HG02759 (cell line): ENCODE measurements at regions not wholly inside any gene's neighbourhood (a gene's known extent, or its start where the extent isn't known, plus 50 kb on each side); places are given as distances from the start of the nearest gene placed in this dataset.

Experiments
- ATAC-seq: cut with Tn5 transposase; IDR thresholded peaks from one replicate; pipeline ENCODE4 v1.9.1; 2021; ENCODE audit warnings: mild to moderate bottlenecking, moderate library complexity; ENCODE audit not compliant: unreplicated experiment

DNA sequence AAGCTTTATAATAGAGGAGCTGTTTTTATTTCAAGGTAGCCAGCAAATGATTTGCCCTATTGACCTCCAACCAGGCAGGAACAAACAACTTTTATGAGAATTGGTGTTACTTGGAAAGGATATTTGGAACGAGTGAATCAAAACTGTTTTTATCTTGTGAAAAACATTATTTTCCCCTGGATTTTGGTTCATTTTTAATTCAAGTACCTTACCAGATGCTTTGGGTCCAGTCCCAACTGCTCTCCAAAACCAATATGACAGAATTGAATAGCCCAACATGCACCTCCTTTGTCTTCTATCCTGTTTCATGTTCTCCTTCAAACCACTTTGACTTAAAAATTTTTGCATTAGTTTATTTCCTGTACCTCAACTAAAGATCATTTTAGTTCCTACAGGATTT lies 178.6 kb upstream of the RBMS1 start:
- ATAC-seq, result no peak

DNA sequence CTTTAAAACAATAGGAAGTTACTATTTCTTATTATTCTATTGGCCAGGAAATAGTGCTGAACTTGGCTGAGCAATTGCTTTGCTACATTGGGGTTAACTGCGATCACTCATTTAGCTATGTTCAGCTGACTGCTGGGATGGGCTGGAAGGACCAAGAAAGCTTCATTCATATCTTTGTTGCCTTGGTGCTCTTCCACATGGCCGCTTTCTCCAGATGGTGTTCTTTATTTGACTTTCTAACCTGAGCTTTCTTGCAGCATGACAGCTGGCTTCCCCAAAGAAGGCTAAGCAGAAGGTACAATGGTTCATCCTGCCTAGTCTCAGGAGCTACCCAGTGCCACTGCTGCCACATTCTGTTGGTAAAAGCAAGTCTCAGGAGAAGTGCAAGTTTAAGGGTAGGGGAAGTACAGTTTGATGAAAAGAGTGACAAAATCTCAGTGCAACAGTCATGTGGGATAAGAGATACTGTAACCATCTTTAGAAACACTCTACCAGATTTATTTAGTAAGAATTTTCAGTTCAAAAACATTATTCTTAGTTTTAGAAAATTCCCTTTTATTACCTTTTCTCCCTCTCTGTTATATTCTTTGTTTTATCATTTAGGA lies 180.6 kb upstream of the RBMS1 start:
- ATAC-seq, result no peak

DNA sequence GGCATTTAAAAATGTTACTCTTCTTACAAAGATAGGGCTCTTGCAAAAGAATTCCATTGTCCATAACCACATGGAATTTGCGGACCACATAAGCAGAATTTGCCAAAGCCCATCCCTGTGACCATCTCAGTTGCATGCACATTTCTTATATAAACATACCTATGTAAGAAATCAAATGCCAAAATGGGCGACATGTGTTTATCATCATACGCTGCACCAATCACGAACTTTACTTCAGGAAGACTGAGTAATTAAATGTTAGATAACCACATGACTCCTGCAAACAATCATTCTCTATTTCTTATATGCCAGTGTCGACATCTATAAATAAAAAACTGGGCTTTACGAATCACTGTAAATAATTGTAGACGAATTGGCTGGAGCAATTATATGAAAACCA lies 186.1 kb upstream of the RBMS1 start:
- no peak for ATAC-seq

DNA sequence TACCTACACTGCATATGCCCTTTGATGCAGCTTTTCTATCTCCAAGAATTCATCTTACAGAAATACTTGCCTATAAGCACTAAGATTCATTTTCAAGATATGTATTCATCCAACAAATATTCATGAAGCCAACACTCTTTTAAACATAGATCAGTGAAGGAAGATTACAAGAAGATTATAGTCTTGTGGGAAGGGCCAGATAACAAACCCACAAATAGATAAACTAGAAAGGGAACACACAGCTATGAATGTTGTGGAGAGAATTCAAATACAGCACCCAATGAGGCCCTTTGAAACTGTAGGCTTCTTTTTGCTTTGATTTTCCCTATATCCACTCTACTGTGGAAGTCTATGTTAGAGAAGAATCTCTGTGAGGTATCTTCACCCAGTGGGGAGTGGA lies 186.7 kb upstream of the RBMS1 start:
- no peak for ATAC-seq

DNA sequence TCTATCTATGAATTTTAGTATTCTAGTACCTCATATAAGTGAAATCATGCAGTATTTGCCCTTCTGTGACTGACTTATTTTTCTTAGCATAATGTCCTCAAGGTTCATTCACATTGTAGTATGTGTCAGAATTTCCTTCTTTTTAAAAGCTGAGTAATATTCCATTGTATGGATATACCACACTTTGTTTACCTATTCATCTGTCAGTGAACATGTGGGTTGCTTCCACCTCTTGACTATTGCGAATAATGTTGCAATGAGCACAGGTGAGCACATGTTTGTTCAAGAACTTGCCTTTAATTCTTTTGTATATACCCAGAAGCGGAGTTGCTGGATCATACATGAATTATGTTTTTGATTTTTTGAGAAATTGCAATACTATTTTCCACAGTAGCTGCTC lies 187.4 kb upstream of the RBMS1 start:
- no peak for ATAC-seq

DNA sequence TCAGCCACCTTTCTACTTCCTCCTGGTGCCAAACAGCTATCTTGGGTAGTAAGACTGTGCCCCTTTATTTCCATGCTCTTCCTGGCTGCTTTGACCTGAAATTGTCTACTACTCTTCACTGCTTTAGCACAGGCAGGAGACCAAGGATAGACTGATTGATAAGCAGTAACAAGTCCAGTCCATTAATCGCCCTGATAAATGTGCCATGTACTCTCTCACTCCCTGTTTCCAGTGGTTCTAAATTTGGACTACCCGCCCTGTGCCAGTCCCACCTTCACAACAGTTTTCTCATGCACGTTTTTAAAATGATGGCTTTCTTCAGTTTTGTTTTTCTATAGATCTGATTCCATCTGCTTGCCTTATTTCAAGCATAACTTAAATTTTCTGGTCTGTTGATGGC lies 189.6 kb upstream of the RBMS1 start:
- ATAC-seq, result no peak

DNA sequence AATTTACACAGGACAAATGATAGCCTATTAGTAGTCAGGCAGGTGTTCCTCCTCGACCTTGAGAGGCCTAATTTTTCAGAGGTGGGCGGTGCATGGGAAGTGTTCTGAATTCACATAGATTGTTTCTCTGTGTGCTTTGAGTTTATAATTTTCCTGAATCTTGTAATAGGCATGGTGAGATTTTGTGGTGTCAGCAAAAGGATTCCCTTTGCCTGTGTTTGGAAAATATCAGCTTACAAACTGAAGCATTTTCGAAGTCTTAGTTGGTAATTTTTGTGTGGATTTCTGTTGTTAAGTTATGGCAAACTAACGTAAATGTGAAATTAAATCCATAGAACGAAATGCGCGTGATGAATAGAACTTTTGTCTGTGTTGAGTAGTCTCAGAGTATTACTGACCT lies 194.0 kb upstream of the RBMS1 start:
- ATAC-seq, result no peak

DNA sequence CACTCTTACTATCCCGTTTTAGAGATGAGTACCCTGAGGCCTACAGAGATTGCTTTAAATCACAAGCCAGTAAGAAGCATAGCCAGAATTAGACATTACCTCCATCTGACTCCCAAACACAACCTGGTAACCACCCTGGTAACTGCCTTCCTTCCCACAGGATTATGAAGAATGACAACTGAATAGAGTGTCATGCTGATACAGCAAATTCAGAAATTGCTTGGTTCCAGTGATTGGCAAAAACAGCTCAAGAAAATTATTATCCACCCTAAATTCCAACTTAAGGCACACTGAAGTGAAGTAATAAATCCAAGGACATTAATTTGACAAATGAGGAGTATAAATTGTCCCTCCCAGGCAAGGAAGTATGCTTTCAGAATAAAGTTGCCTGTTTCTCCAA lies 195.8 kb upstream of the RBMS1 start:
- no peak for ATAC-seq

DNA sequence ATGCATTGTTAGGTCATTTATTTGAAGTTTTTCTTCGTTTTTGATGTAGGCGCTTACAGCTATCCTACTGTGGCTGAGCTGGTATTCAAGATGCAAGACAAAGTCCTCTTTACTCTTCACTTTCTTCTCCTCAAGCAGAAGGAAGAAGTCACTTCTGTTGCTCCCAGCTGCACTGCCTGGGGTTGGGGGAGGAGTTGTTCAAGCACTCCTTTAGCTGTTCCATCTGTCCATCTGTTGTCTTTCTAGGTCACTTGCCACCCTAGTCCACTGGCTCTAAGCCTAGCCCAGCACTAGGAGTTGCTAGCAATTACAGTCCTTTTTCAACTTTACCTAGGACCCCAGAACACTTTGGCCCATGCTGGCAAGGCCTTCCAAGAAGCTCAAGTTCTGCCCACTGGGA lies 200.6 kb upstream of the RBMS1 start:
- ATAC-seq, result peak; percentile 4

DNA sequence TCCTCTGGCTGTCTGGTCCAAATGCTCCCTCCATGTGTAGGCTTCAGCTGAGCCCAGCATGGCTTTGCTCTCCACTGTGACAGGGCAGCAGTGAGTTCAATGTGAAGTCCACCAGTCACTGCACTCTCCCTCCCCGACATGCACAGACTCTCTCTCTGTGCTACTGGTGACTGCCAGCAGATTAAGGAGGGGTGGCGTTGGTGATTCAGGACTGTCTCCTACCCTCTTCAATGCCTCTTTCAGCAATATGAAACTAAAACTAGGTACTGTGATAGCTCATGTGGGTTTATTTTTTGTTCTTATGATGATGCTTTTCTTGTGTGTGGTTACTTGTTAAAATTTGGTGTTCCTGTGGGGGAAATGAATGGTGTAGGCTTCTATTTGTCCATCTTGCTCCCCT lies 201.0 kb upstream of the RBMS1 start:
- peak; percentile 80 for ATAC-seq

DNA sequence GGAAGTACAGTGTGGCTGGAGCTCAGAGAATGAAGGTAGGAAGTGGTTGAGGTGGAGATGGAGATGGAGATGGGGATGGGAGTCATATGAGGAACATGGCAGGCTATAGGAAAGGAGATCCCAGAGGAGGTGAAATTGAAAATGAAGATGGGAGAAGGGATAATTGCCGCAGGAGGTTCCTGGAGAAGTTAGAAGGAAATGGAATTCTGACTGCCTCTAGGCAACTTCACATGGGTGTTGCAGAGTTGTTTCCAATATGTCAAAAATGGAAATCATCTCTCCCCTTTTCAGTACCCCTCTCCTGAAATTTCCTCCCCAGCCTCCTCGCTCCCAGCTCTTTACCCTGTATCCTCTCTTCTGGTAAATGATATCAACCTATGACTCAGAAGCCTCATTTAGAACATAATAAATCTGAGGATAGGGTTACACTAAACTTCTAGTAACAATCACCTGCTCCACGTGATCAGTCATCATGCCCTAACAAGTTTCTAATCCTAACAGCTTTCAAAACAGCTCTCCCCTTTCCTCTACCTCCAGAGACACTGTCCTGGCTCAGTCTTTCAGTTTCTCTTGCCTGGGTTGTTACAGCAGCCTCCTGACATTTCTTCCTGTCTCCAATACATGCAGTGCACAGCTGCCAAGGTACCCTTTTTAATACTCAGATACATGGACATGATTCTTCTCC lies 201.9 kb upstream of the RBMS1 start:
- ATAC-seq, result no peak

DNA sequence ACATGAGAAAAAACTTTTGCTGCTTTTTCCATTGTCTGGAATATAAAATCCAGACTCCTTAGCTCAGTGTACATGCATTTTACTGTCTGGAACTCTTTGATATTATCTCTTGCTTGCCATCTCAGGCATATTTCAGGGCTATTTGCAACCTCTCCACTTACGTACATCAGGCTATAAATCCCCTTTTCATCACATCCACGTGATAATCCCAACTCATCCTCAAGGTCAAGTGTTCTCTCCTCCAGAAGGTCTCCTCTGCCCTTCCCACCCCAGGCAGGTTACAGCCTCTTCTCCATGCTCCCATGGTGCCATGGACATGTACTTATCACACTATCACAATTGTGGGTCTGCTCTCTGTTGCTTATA lies 202.5 kb upstream of the RBMS1 start:
- no peak for ATAC-seq

DNA sequence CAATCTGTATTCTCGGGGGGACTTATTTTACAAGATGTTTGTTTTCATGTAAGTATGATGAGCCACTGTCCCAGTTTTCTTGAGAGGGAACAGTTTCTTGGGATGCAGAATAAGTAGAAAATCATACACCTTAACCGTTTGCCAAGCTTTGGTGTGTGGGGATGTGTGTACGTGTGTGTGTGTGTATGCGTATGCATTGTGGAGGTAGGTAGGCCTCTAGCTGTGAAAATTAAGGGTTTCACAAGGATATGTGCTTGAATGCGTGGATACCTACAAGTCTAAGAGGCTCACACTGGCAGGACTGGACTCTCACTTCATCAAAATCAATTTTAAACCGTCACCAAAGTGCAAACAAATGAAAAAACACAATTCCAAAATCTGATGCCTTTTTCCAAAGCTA lies 204.2 kb upstream of the RBMS1 start:
- ATAC-seq, result no peak

DNA sequence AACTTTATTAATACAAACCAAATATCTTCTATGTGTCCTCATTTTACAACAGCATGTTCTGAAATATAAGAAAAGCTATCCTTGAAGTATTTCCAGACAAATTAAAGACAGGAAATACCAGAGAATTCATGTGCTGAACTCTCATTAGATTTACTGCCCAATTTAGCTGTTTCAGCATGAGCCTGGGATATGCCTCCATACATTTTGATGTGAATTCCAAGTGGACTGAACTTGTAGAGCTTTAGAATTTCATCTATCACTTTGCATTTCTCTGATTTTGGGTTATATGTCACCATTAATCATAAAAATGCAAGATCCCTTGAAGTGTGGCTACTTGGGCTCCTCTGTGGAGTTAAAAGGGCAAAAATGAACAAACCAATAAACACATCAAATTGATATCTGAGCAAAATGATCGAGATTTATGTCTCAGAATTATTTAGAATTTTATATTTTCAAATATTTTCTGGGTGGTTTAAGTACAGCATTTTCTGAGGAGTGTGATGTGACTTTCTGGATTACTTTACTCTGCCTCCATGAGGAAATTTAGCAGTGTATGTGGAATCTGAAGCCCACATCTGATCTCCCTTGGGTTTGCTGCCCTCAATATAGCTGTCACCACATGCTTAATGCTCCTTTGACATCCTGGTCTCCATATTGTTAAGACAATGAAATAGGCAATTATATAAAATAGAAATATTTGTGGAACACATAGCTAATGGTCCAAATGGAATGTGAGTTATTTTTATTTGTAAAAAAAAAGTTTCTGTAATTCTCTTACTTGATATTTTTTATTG lies 206.6 kb upstream of the RBMS1 start:
- no peak for ATAC-seq

DNA sequence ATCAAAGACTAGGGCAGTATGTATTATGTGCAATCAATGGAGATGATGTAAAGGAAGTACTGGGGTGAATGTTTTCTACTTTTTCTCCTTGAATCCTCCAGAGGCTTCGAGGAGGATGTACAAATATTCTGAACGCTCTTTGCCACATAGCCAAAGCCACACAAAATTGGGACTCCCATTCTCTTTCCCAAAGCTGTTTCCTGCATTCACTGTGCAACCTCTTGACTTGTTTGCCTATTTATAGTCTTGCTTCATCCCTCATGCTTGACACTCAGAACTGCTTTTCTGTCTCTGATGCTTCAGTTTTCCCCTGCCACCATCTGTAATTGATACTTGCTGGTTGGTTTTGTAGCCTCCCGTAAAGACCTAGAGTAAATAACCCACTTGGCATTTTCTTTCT lies 208.2 kb upstream of the RBMS1 start:
- ATAC-seq, result no peak

DNA sequence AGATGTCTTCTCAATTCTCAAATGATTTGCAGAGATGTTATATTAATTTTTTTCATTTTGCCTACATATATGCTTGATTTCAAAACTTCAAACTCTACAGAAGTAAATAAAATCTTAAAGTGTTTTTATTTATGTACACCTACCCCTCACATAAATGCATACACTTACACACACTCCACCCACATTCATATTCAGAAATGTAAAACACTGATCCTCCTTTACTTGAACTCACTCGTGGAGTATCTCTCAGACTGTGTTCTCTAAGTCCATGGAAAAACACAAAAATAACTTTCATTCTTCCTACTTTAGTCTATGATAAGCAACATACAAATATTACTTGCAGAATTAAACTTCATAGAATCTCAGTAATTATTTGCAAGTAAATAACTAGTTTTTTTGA lies 209.1 kb upstream of the RBMS1 start:
- ATAC-seq, result no peak

DNA sequence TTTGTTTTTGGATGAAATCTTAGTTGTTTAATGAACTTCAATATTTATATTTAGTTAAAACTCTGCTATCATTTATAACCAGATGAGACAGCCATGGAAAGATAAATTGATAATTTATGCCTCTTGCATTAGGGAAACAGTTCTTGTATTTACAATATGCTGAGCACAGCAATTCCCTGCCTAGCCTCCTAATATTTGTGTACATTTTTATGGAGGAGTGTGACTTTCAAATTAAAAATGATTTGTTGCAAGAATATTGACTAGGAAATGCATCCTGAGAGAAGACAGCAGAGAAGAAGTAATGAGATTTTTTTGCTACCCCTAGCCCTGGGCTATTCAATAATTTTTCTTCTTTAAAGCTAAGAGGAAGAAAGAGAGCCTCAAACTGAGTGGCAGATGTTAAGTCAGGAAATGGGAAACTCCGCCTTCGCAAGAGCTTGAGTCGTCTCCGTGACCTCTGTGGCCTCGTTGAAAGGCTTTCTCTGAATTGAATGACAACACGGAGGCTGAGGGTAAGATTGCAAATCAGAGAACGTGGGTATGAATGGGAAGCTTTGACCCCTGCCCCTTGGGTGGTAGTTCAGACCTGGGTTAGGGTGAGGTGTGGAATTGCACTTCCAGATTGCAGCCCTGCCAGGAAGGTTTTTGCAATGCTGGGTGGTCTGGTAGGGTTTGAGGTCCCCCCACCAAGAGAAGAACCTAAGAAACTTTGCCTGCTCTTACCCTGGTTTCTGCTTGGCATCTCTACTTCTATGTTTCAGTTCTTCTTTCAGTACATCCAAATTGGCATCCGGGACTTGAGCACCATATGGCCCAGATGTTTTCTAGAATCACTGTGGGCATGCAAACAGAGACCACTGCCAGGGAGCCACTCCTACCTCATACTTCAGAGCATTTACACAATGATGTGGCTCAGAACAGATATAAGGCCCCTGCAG lies 210.3 kb upstream of the RBMS1 start:
- peak; percentile 91 for ATAC-seq

DNA sequence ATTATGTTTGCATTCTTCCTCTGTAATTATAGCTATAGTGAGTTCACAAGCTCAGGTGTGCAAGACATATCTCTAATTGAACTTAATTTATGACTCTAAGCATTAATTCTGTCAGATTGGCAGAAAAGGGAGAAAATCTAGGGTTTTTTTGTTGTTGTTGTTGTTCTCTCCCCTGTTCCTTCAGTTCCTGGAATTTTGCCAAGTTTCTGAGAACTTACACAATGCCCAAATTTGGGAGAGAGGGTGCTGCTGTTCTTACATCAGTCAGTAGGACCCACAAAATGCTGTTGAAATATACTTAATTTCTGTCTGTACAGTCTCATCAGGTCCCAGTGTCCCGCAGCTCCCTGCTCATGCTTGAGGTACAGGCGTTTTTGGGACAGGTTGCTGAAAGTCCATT lies 221.8 kb upstream of the RBMS1 start:
- no peak for ATAC-seq

DNA sequence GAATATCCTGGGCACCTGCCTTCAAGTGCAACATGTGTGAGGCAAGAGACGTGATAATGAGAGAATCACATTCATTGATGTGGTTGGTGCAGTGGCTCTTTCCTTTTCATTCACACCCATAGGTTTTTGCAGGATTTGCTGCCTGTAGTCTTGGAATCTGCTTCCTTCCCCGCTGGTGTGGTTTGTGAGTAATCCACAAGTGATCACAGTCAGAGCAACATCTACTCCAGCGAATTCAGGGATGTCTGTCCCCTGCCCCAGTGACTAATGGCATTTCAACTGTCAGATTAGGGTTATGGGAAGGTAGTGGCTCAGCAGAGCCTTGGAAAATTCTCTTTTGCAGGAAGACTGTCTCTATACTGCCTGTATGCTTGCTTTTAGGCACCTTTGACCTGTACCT lies 225.5 kb upstream of the RBMS1 start:
- no peak for ATAC-seq

DNA sequence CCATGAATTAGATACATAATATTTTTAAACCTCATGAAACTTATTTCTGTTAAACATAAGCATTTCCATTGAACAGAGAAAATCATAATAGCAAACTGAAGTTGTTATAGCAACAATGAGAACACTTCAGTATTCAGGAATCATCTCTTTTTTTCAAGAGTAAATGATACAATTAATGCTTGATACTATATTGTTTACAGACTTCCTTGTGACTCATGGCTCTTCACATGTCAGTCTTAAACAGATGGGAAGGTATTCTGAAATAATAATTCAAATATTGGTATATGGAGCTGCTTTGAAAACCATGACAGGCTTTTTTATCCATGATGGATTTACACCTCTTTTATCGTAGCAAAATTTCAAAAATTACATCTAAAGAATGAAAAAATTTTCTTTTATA lies 226.5 kb upstream of the RBMS1 start:
- ATAC-seq, result no peak
